ENCODE measurements at regions not wholly inside any gene's neighbourhood (a gene's known extent, or its start where the extent isn't known, plus 50 kb on each side); places are given as distances from the start of the nearest gene placed in this dataset.

DNA sequence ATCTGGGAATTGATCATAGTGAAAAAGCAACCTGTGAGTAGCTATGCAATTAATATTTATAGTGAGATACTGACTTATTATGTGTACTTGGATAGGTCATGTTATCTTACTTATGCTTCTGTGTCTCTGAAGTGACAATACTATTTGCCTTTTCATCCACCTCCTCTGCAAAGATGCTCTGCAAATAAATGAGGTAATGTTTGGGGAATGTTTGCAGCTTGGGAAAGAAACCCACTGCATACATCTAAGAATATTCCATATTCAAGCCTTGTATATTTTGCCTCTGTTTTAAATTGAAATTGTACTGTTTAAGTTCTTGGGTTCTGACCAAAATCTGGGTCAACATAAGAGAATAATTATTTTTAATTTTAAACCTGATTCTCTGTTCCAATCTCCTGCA is 217.4 kb upstream of the DTNA start:
- DNase-seq, result no peak
- H3K9me3 ChIP-seq (replicated peaks), result no peaks in the 10 kb centered on the region
- peaks cover 30% of the 10 kb centered on the region for H3K4me1 ChIP-seq
- H3K27me3 ChIP-seq (ENCODE audit: low read depth), result peaks cover 5% of the 10 kb centered on the region
- peak overlapping the region; percentile 95 for H3K27ac ChIP-seq (replicated peaks)
- H3K4me3 ChIP-seq, result peak overlapping the region; percentile 78
- H3K36me3 ChIP-seq, result no peaks in the 10 kb centered on the region
- TF ChIP-seq, protein P1, sequence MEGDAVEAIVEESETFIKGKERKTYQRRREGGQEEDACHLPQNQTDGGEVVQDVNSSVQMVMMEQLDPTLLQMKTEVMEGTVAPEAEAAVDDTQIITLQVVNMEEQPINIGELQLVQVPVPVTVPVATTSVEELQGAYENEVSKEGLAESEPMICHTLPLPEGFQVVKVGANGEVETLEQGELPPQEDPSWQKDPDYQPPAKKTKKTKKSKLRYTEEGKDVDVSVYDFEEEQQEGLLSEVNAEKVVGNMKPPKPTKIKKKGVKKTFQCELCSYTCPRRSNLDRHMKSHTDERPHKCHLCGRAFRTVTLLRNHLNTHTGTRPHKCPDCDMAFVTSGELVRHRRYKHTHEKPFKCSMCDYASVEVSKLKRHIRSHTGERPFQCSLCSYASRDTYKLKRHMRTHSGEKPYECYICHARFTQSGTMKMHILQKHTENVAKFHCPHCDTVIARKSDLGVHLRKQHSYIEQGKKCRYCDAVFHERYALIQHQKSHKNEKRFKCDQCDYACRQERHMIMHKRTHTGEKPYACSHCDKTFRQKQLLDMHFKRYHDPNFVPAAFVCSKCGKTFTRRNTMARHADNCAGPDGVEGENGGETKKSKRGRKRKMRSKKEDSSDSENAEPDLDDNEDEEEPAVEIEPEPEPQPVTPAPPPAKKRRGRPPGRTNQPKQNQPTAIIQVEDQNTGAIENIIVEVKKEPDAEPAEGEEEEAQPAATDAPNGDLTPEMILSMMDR (IDR thresholded peaks at IDR 0.05; ENCODE audit: borderline replicate concordance), result no peak
- intact Hi-C loops (cut with micrococcal nuclease), result no loop called here

DNA sequence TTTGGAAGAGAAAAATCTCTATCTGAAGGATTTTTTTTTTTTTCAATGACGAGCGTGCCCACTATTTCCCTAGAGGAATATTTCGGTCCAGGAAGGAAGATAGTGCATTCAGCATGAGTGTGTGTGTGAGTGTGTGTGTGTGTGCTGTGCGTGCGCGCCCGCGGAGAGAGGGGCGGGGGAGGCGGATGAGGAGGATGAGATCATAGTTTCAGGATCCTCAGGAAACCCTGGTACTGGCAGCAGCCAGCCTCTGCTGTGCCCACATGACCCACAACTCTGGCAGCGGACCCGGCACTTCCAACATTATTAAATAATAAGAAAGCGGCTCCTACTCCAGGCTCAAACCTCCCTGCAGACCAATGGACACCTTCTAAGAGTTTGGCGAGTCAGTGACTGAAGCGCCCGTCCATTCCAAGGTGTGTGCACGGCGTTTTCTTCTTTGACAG is 217.0 kb upstream of the DTNA start:
- H3K36me3 ChIP-seq, result no peaks in the 10 kb centered on the region
- peak; percentile 82 for DNase-seq
- H3K27ac ChIP-seq (replicated peaks), result peak overlapping the region; percentile 95
- TF ChIP-seq, protein P1 (IDR thresholded peaks at IDR 0.05; ENCODE audit: borderline replicate concordance), result no peak
- H3K27me3 ChIP-seq (ENCODE audit: low read depth), result peaks cover 5% of the 10 kb centered on the region
- peak overlapping the region; percentile 78 for H3K4me3 ChIP-seq
- H3K4me1 ChIP-seq, result peaks cover 30% of the 10 kb centered on the region
- no peaks in the 10 kb centered on the region for H3K9me3 ChIP-seq (replicated peaks)
- intact Hi-C loops (cut with micrococcal nuclease), result no loop called here

DNA sequence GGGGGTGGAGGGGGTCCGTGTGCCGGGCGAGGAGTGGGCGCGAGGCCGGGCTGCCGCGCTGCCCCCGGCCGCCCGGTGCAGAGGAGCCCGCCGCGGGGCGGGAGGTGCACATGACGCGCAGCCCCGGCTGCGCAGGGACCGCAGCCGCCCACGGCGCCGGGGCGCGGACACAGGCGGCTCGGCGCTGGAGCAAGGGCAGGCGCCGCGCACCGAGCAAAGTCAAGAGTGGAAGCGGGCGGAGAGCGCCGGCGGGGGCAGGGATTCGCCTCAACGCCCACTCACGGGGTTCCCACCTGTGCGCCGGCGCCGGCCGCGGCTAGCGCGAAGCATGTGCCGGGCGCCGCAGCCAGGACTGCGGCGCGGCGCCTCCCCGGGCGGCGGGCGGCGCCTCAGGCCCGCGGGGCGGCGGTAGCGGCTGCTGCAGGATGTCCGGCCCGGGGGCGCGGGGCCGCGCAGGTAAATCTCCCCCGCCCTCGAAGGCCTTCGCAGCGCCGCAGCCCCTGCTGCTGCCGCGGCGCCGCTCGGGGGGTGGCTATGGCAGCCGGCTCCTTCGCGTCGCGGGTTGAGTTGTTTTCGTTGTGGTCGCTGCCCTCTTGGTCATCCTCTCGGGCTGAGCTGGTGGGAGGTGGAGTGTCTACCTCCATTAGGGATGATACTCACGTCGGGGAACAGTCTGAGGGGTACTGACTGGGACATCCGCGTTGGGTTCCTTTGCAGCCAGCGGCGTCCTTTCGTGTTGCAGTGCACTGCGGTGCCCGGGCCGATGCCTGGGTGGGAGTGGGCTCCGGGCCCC is 216.3 kb upstream of the DTNA start:
- DNase-seq, result peak; percentile 31
- Histone ChIP-seq H3K27me3 (ENCODE audit: low read depth) (peaks cover 5% of the 10 kb centered on the region), H3K36me3 (no peaks in the 10 kb centered on the region), H3K27ac (replicated peaks) (peak overlapping the region; percentile 95), H3K4me1 (peaks cover 30% of the 10 kb centered on the region), H3K9me3 (replicated peaks) (no peaks in the 10 kb centered on the region), H3K4me3 (peak overlapping the region; percentile 78)
- intact Hi-C loops (cut with micrococcal nuclease), result no loop called here
- TF ChIP-seq, protein P1 (IDR thresholded peaks at IDR 0.05; ENCODE audit: borderline replicate concordance), result no peak

DNA sequence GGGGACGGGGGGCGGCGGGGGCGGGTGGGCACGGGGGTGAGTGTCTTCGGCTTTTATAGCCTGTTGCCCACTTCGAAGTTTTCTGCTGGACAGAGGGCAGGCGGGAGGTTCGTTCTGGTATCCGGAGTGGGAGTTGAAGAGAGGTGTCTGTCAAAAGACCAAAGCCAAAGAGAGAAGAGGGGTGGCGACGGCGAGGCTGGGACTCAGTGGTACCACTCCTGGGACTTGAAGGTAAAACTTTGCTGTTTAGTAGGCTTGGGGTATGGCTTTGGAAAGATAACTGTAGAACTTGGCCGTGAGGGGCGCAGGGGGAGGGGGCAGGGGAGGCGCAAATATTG is 215.8 kb upstream of the DTNA start:
- H3K4me1 ChIP-seq, result peaks cover 30% of the 10 kb centered on the region
- no peaks in the 10 kb centered on the region for H3K9me3 ChIP-seq (replicated peaks)
- peak; percentile 23 for DNase-seq
- intact Hi-C loops (cut with micrococcal nuclease), result no loop called here
- H3K36me3 ChIP-seq, result no peaks in the 10 kb centered on the region
- H3K27ac ChIP-seq (replicated peaks), result peak overlapping the region; percentile 95
- H3K4me3 ChIP-seq, result peak overlapping the region; percentile 78
- TF ChIP-seq, protein P1 (IDR thresholded peaks at IDR 0.05; ENCODE audit: borderline replicate concordance), result no peak
- peaks cover 5% of the 10 kb centered on the region for H3K27me3 ChIP-seq (ENCODE audit: low read depth)

DNA sequence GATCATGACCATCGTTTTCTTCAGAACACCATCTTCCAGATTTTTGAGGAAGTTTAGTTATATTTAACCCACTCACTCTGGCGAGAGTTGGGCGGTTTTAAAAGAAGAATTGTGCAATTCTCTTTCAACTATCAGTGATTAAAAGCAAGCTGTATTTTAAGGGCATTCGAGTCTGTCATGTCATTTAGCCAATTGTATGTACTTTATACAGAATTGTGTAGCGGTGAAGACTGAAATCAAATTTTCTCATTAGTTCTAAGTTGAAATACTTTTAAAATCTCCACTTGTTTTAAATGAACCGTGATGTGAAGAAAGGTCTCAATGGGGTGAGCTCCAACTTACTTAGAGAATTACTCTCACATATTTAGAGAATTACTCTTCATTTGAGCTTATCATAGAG is 214.6 kb upstream of the DTNA start:
- H3K4me3 ChIP-seq, result peak overlapping the region; percentile 78
- peaks cover 4% of the 10 kb centered on the region for H3K9me3 ChIP-seq (replicated peaks)
- TF ChIP-seq, protein P1 (IDR thresholded peaks at IDR 0.05; ENCODE audit: borderline replicate concordance), result no peak
- peaks cover 5% of the 10 kb centered on the region for H3K27me3 ChIP-seq (ENCODE audit: low read depth)
- peak overlapping the region; percentile 95 for H3K27ac ChIP-seq (replicated peaks)
- intact Hi-C loops (cut with micrococcal nuclease), result no loop called here
- H3K36me3 ChIP-seq, result no peaks in the 10 kb centered on the region
- peaks cover 30% of the 10 kb centered on the region for H3K4me1 ChIP-seq
- DNase-seq, result no peak
